Neural progenitor cell (in vitro differentiated cells): ENCODE measurements at regions not wholly inside any gene's neighbourhood (a gene's known extent, or its start where the extent isn't known, plus 50 kb on each side); places are given as distances from the start of the nearest gene placed in this dataset.

ENCODE experiments used
- DNase-seq: peaks from one replicate; pipeline ENCODE4 v3.0.0-alpha.2; 2016; ENCODE audit warnings: low spot score
- H2AFZ ChIP-seq: fragments of 200-600 bp; sonication (generic); replicated peaks from 2 replicates; pipeline ENCODE4 v1.6.1; 2016; ENCODE audit warnings: antibody characterized with exemption
- H3F3A ChIP-seq: fragments of 200-600 bp; sonication (generic); 2 replicates; pipeline ENCODE4 v1.6.1; 2016; ENCODE audit warnings: antibody characterized with exemption, low read depth
- H3K27ac ChIP-seq: fragments of 200-600 bp; sonication (generic); 2 replicates; pipeline ENCODE4 v1.5.1; 2016; ENCODE audit warnings: mild to moderate bottlenecking
- H3K27me3 ChIP-seq: fragments of 200-600 bp; sonication (generic); 2 replicates; pipeline ENCODE4 v1.6.1; 2016; ENCODE audit warnings: mild to moderate bottlenecking, moderate library complexity
- H3K36me3 ChIP-seq: fragments of 200-600 bp; sonication (generic); 2 replicates; pipeline ENCODE4 v1.5.1; 2016
- H3K4me1 ChIP-seq: fragments of 200-600 bp; sonication (generic); 2 replicates; pipeline ENCODE4 v1.6.1; 2016; ENCODE audit warnings: mixed run types
- H3K4me2 ChIP-seq: fragments of 200-600 bp; sonication (generic); 2 replicates; pipeline ENCODE4 v1.6.1; 2016
- H3K4me3 ChIP-seq: fragments of 200-600 bp; sonication (generic); 2 replicates; pipeline ENCODE4 v1.5.1; 2016
- H3K79me2 ChIP-seq: fragments of 200-600 bp; sonication (generic); 2 replicates; pipeline ENCODE4 v1.6.1; 2016; ENCODE audit warnings: low read depth
- H3K9ac ChIP-seq: fragments of 200-600 bp; sonication (generic); 2 replicates; pipeline ENCODE4 v1.6.1; 2016
- H3K9me3 ChIP-seq: fragments of 200-600 bp; sonication (generic); 2 replicates; pipeline ENCODE4 v1.5.1; 2016; ENCODE audit warnings: low read depth
- H4K20me1 ChIP-seq: fragments of 200-600 bp; sonication (generic); 2 replicates; pipeline ENCODE4 v1.6.1; 2016; ENCODE audit warnings: low read depth
- H3K27ac Mint-ChIP-seq: 3 replicates; pipeline ENCODE4 v1.8.0; 2021; ENCODE audit warnings: mixed read lengths
- H3K27me3 Mint-ChIP-seq: 2 replicates; pipeline ENCODE4 v1.8.0; 2022; ENCODE audit warnings: low read depth, mild to moderate bottlenecking, inconsistent platforms, moderate library complexity, mixed read lengths; ENCODE audit not compliant: insufficient read depth
- H3K36me3 Mint-ChIP-seq: 3 replicates; pipeline ENCODE4 v1.8.0; 2021; ENCODE audit warnings: mixed read lengths
- H3K4me1 Mint-ChIP-seq: 3 replicates; pipeline ENCODE4 v1.8.0; 2021; ENCODE audit warnings: mixed read lengths
- H3K4me3 Mint-ChIP-seq: 3 replicates; pipeline ENCODE4 v1.8.0; 2021; ENCODE audit warnings: mild to moderate bottlenecking, moderate library complexity, mixed read lengths
- H3K9me3 Mint-ChIP-seq: 3 replicates; pipeline ENCODE4 v1.8.0; 2020; ENCODE audit warnings: mixed read lengths
- EZH2 ChIP-seq: fragments of 200-600 bp; sonication (generic); IDR thresholded peaks from 2 replicates; pipeline ENCODE4 v1.6.1; 2017; ENCODE audit warnings: antibody characterized with exemption, mild to moderate bottlenecking, moderate library complexity
- EZH2phosphoT487 ChIP-seq: fragments of 200-600 bp; sonication (generic); IDR thresholded peaks from 2 replicates; pipeline ENCODE4 v1.6.1; 2017; ENCODE audit warnings: antibody characterized with exemption
- TF ChIP-seq, protein P1 (sequence below): fragments of 200-600 bp; sonication (generic); IDR thresholded peaks from 2 replicates; pipeline ENCODE4 v1.5.1; 2017; ENCODE audit warnings: antibody characterized with exemption, mild to moderate bottlenecking

DNA sequence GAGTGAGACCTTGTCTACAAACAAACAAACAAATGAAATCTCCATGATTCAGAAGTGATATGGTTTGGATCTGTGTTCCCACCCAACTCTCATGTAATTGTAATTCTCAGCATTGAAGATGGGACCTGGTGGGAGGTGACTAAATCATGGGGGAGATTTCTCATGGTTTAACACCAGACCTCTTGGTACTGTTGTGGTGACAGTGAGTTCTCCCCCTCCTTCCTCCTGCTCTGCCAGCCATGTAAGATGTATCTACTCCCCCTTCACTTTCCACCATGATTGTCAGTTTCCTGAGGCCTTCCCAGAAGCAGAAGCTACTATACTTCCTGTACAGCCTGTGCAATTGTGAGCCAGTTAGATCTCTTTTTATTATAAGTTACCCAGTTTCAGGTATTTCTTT lies 438.4 kb upstream of the THBS1 start:
- DNase-seq: no peak
- Mint-ChIP-seq H3K27ac (no peak overlapping the region), H3K36me3 (no peaks in the 10 kb centered on the region), H3K9me3 (no peaks in the 10 kb centered on the region), H3K4me3 (no peak overlapping the region), H3K4me1 (no peaks in the 10 kb centered on the region), H3K27me3 (peaks cover 2% of the 10 kb centered on the region)
- Histone ChIP-seq H3K9me3 (no peaks in the 10 kb centered on the region), H3K4me2 (no peak overlapping the region), H3K36me3 (no peaks in the 10 kb centered on the region), H2AFZ (no peak overlapping the region), H4K20me1 (no peaks in the 10 kb centered on the region), H3K27me3 (no peaks in the 10 kb centered on the region), H3K4me1 (no peaks in the 10 kb centered on the region), H3K79me2 (no peaks in the 10 kb centered on the region), H3K27ac (no peak overlapping the region), H3K9ac (no peak overlapping the region), H3K4me3 (no peak overlapping the region), H3F3A (no peaks in the 10 kb centered on the region)
- no peak for TF ChIP-seq EZH2phosphoT487
- TF ChIP-seq, protein P1, sequence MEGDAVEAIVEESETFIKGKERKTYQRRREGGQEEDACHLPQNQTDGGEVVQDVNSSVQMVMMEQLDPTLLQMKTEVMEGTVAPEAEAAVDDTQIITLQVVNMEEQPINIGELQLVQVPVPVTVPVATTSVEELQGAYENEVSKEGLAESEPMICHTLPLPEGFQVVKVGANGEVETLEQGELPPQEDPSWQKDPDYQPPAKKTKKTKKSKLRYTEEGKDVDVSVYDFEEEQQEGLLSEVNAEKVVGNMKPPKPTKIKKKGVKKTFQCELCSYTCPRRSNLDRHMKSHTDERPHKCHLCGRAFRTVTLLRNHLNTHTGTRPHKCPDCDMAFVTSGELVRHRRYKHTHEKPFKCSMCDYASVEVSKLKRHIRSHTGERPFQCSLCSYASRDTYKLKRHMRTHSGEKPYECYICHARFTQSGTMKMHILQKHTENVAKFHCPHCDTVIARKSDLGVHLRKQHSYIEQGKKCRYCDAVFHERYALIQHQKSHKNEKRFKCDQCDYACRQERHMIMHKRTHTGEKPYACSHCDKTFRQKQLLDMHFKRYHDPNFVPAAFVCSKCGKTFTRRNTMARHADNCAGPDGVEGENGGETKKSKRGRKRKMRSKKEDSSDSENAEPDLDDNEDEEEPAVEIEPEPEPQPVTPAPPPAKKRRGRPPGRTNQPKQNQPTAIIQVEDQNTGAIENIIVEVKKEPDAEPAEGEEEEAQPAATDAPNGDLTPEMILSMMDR: no peak
- no peak for TF ChIP-seq EZH2

DNA sequence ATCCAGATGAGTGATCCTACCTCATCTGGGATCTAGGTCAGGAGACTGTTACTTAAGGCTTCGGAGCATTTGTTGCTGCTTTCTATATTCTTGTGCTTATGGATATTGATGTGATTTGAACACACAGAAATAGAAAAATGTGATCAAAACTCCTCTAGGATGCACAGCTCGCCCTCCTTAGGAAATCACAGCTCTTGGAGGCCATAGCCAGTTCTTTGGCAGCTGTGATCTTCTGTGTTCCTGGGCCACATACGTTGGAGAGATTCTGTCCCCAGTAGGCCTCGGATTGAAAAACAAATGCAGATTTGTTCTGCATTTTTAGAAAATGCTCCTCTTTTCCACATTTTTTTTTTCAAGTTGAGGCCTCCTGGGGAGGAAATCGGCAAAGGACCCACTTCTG lies 437.4 kb upstream of the THBS1 start:
- no peaks in the 10 kb centered on the region for H3K79me2 ChIP-seq
- no peak overlapping the region for H3K9ac ChIP-seq
- TF ChIP-seq EZH2 (no peak), EZH2phosphoT487 (no peak)
- TF ChIP-seq, protein P1: no peak
- no peak overlapping the region for H3K4me2 ChIP-seq
- H2AFZ ChIP-seq: no peak overlapping the region
- H3K36me3 Mint-ChIP-seq: no peaks in the 10 kb centered on the region
- H3K27ac Mint-ChIP-seq: no peak overlapping the region
- H3K4me3 Mint-ChIP-seq: no peak overlapping the region
- no peak for DNase-seq
- H3K9me3 ChIP-seq: no peaks in the 10 kb centered on the region
- H3K4me3 ChIP-seq: no peak overlapping the region
- peaks cover 2% of the 10 kb centered on the region for H3K27me3 Mint-ChIP-seq
- H3K27ac ChIP-seq: no peak overlapping the region
- no peaks in the 10 kb centered on the region for H3F3A ChIP-seq
- no peaks in the 10 kb centered on the region for H3K36me3 ChIP-seq
- no peaks in the 10 kb centered on the region for H3K4me1 ChIP-seq
- no peaks in the 10 kb centered on the region for H3K4me1 Mint-ChIP-seq
- H3K27me3 ChIP-seq: no peaks in the 10 kb centered on the region
- H4K20me1 ChIP-seq: no peaks in the 10 kb centered on the region
- H3K9me3 Mint-ChIP-seq: no peaks in the 10 kb centered on the region

DNA sequence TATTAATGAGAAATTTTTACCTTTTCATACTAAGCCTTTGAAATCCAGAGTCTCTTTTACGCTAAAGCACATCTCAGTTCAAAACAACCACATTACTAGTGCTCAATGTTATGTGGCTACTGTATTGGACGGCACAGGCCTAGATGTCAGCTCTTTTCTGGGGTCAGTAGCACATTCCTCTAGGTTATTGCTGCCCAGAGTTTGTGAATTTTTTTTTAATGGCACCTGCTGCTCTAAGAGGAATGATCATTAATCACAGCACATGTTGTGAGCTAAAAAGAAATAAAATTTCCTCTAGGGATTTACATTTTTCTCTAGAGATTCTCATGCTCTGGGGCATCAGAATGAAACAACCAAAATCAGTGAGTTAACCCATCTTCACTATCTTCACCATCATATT lies 436.8 kb upstream of the THBS1 start:
- no peak for DNase-seq
- Histone ChIP-seq H3K27me3 (no peaks in the 10 kb centered on the region), H3K9ac (no peak overlapping the region), H3F3A (no peaks in the 10 kb centered on the region), H3K27ac (no peak overlapping the region), H3K4me3 (no peak overlapping the region), H3K79me2 (no peaks in the 10 kb centered on the region), H3K4me2 (no peak overlapping the region), H3K9me3 (no peaks in the 10 kb centered on the region), H2AFZ (no peak overlapping the region), H3K36me3 (no peaks in the 10 kb centered on the region), H3K4me1 (no peaks in the 10 kb centered on the region), H4K20me1 (no peaks in the 10 kb centered on the region)
- peaks cover 1% of the 10 kb centered on the region for H3K4me1 Mint-ChIP-seq
- peaks cover 2% of the 10 kb centered on the region for H3K27me3 Mint-ChIP-seq
- no peak overlapping the region for H3K4me3 Mint-ChIP-seq
- no peaks in the 10 kb centered on the region for H3K36me3 Mint-ChIP-seq
- no peak for TF ChIP-seq EZH2
- no peak for TF ChIP-seq EZH2phosphoT487
- TF ChIP-seq, protein P1: no peak
- no peak overlapping the region for H3K27ac Mint-ChIP-seq
- no peaks in the 10 kb centered on the region for H3K9me3 Mint-ChIP-seq
